C4-2B (cell line): ENCODE measurements at regions not wholly inside any gene's neighbourhood (a gene's known extent, or its start where the extent isn't known, plus 50 kb on each side); places are given as distances from the start of the nearest gene placed in this dataset.

Experiments used
- ZFX ChIP-seq: fragments of 450-650 bp; IDR thresholded peaks from 2 replicates; pipeline ENCODE4 v1.6.1; 2017
- TF ChIP-seq, protein P1 (sequence below): fragments of 450-650 bp; conservative IDR thresholded peaks from 2 replicates; pipeline ENCODE4 v1.5.1; 2017; ENCODE audit warnings: mild to moderate bottlenecking

DNA sequence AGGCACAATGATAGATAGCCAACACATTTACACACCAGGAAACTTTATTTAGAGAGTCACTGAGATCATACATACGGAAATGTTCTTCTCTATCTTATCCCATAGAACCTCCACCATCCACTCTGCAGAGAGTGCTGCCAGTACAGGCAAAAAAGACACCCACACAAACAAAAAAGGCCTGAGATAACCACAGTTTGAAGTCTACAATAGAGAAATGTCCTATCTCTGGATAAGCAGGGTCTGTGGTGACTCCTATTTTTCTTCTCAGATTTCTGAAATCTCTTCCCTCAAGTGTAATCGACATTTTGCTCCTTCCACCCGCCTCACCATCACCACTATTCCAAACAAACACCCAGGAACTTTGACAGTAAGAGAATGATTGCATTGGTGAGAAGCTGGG is 413.9 kb upstream of the NR2F2 start:
- TF ChIP-seq, protein P1, sequence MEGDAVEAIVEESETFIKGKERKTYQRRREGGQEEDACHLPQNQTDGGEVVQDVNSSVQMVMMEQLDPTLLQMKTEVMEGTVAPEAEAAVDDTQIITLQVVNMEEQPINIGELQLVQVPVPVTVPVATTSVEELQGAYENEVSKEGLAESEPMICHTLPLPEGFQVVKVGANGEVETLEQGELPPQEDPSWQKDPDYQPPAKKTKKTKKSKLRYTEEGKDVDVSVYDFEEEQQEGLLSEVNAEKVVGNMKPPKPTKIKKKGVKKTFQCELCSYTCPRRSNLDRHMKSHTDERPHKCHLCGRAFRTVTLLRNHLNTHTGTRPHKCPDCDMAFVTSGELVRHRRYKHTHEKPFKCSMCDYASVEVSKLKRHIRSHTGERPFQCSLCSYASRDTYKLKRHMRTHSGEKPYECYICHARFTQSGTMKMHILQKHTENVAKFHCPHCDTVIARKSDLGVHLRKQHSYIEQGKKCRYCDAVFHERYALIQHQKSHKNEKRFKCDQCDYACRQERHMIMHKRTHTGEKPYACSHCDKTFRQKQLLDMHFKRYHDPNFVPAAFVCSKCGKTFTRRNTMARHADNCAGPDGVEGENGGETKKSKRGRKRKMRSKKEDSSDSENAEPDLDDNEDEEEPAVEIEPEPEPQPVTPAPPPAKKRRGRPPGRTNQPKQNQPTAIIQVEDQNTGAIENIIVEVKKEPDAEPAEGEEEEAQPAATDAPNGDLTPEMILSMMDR = no peak
- no peak for TF ChIP-seq ZFX
